GM18858 (cell line): ENCODE measurements at regions not wholly inside any gene's neighbourhood (a gene's known extent, or its start where the extent isn't known, plus 50 kb on each side); places are given as distances from the start of the nearest gene placed in this dataset.
"Not testable (repeated sequence)": the region's sequence is repeated elsewhere in the genome, so short reads cannot be mapped to it uniquely, and the experiment has no call there.

Source experiments
- ATAC-seq: cut with Tn5 transposase; IDR thresholded peaks from one replicate; pipeline ENCODE4 v1.9.1; 2021; ENCODE audit not compliant: unreplicated experiment

- ATAC-seq: no peak
These were observed 58.2 kb downstream of the RPRM start for GRCh38 chr2:153420394-153420793.

GRCh38 chr2:153417077-153417476 is 61.5 kb downstream of the RPRM start:
- ATAC-seq: no peak

- ATAC-seq: no peak
These were observed 62.5 kb downstream of the RPRM start for GRCh38 chr2:153416071-153416470.

GRCh38 chr2:153408710-153409385 is 69.7 kb downstream of the RPRM start:
- ATAC-seq: no peak

- no peak for ATAC-seq
These were observed 73.4 kb downstream of the RPRM start for GRCh38 chr2:153405196-153405595.

- no peak for ATAC-seq
These were observed 73.8 kb downstream of the RPRM start for GRCh38 chr2:153404792-153405191.

GRCh38 chr2:153403940-153404339 is 74.6 kb downstream of the RPRM start:
- ATAC-seq: no peak

- not testable (repeated sequence) for ATAC-seq
These were observed 75.2 kb downstream of the RPRM start for GRCh38 chr2:153403352-153403751.

- no peak for ATAC-seq
These were observed 83.9 kb downstream of the RPRM start for GRCh38 chr2:153394686-153395085.

GRCh38 chr2:153394247-153394646 is 84.3 kb downstream of the RPRM start:
- ATAC-seq: no peak

- ATAC-seq: no peak
These were observed 85.0 kb downstream of the RPRM start for GRCh38 chr2:153393518-153393917.

GRCh38 chr2:153391131-153391530 is 87.4 kb downstream of the RPRM start:
- ATAC-seq: no peak

GRCh38 chr2:153388246-153388645 is 90.3 kb downstream of the RPRM start:
- ATAC-seq: no peak

GRCh38 chr2:153387203-153387602 is 91.4 kb downstream of the RPRM start:
- no peak for ATAC-seq

GRCh38 chr2:153386481-153386897 is 92.1 kb downstream of the RPRM start:
- ATAC-seq: no peak

GRCh38 chr2:153373510-153374279 is 104.9 kb downstream of the RPRM start:
- no peak for ATAC-seq

GRCh38 chr2:153360239-153360638 is 118.3 kb downstream of the RPRM start:
- no peak for ATAC-seq

- no peak for ATAC-seq
These were observed 124.2 kb downstream of the RPRM start for GRCh38 chr2:153354377-153354776.

- ATAC-seq: no peak
These were observed 129.0 kb downstream of the RPRM start for GRCh38 chr2:153349603-153350002.

- ATAC-seq: no peak
These were observed 130.6 kb downstream of the RPRM start for GRCh38 chr2:153347818-153348495.

- ATAC-seq: no peak
These were observed 157.7 kb downstream of the RPRM start for GRCh38 chr2:153320879-153321278.

GRCh38 chr2:153311432-153311831 is 167.1 kb downstream of the RPRM start:
- ATAC-seq: no peak
